ENCODE measurements at regions not wholly inside any gene's neighbourhood (a gene's known extent, or its start where the extent isn't known, plus 50 kb on each side); places are given as distances from the start of the nearest gene placed in this dataset.
A peak's percentile ranks its signal among the peaks of the same experiment; 100 is the strongest.

DNA sequence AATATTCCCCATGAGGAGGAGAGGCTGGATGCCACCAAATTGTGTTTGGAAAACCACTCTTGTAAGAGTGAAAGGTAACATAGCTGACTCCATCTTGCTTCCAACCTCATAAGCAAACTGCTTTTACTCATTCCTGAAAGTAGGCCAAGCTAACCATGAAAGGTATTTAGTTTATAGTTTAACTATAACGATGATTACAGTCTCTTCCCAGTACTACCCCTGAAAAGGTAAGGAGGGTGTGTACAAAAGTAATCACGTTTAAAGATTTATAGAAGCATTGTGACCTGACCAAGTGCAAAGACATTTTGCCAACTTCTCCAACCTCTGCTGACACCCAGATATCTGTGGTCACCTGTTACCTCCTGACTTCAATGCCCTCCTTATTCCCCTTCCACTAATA, 122.6 kb downstream of the CD8B2 start:
- peaks cover 8% of the 10 kb centered on the region for H3K9me3 Mint-ChIP-seq
- H3K4me1 Mint-ChIP-seq = no peaks in the 10 kb centered on the region
- H3K36me3 Mint-ChIP-seq = no peaks in the 10 kb centered on the region
- no peaks in the 10 kb centered on the region for H3K27me3 Mint-ChIP-seq
- H3K27ac Mint-ChIP-seq = no peak overlapping the region
- no peak overlapping the region for H3K4me3 Mint-ChIP-seq
- no peak for ATAC-seq

DNA sequence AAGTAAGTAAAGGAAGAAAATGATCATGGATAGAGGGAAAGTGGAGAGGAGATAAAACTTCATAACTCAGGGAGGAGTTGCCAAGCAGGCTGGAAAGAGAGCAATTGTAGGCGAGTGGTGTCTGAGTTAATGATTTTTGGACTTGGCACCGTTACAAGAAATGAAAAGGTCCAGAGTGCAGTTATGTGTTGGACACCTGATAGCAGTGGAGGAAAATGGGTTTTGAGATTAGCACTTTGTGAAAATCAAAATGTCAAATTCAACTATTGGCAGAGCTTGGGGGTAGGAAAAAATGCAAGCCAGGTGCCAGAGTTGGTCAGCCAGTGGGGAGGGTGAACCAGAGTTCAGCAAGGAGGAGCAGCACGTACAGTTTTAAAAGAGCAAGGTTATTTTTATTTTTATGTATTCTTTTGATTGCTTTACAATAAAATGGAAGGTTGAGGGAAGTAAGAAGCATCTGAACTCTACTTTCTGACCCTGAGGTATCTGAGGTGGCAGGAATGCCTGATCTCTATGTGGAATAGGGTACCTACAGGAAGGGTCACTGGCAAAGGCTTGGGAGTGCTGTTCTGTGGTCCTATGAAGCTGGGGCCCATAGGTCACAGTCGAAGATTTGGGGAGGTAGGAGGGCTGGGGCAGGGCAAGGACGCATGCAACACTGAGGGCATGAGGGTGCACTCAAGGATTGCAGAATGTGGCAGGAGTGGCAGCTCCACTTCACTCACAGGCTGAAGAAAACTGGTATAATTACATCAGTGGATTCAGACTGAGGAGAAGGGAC, 127.5 kb downstream of the CD8B2 start:
- Mint-ChIP-seq H3K4me1 (no peaks in the 10 kb centered on the region), H3K36me3 (no peaks in the 10 kb centered on the region), H3K4me3 (no peak overlapping the region), H3K27ac (no peak overlapping the region), H3K9me3 (peaks cover 6% of the 10 kb centered on the region), H3K27me3 (peaks cover 9% of the 10 kb centered on the region)
- peak; percentile 47 for ATAC-seq

DNA sequence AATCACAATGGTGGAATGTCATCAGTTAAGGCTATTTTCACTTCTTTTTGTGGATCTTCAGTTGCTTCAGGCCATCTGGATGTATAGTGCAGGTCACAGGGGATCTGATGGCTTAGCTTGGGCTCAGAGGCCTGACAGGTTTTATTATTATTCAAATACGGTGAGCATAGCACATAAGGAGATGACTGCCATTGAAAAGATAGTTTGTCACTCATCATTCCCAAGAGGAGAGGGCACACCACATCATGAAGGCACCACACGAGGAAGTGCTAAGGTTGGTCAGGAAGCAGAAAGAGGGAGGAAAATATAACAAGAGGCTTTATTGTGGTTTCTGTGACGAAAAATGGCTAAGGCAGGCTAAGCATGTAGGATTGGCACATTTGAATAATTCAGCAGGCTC, 131.4 kb downstream of the CD8B2 start:
- Mint-ChIP-seq H3K9me3 (peaks cover 4% of the 10 kb centered on the region), H3K4me1 (no peaks in the 10 kb centered on the region), H3K27me3 (peaks cover 9% of the 10 kb centered on the region), H3K27ac (no peak overlapping the region), H3K4me3 (no peak overlapping the region), H3K36me3 (no peaks in the 10 kb centered on the region)
- ATAC-seq = no peak

DNA sequence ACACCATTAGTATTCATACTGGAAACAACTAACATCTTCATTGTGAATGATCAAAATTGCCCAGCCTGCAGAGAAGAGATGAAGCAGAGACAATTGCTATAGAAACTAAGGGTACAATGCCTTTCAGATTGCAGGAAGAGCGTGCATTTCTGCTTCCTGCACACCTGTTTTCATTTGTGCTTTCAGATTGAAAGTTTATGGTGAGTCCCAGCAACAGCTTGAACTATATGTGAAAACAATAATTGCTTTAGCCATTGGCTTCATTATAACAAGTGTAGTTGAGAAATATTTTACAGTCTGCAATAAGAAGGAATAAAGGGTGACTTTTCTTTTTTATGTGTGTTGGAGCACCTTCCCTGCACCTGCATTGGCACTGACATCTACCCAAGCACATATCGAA, 136.3 kb downstream of the CD8B2 start:
- Mint-ChIP-seq H3K27ac (no peak overlapping the region), H3K4me1 (no peaks in the 10 kb centered on the region), H3K27me3 (peaks cover 10% of the 10 kb centered on the region), H3K4me3 (no peak overlapping the region), H3K36me3 (no peaks in the 10 kb centered on the region), H3K9me3 (peaks cover 3% of the 10 kb centered on the region)
- ATAC-seq = no peak

DNA sequence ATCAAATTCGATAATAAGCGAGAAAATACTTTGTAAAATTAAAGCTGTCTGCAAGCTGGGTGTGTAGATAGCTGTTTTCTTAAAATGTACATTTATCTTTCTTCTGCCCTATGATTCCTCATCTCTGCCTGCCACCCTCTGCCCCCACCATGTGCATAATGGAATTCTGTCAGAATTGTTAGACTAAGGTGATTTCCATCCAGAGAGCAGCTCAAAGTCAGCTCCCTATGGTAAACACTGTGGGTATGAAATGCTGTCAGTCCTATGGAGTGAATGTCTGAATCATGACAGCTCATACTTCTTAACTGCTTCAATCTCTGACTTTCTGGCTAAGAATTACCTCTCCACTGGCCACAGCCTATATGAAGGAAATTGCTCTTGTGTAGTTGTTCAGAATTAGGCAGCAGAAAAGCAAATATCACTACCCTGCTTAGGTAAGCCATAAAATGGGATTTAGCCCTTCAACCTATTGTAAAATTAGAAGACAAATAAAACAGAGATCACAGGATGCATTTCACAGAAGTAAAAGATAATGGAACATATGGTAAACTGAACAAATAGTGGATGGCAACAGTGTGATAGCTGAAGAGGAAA, 137.7 kb downstream of the CD8B2 start:
- peaks cover 10% of the 10 kb centered on the region for H3K27me3 Mint-ChIP-seq
- H3K4me3 Mint-ChIP-seq = no peak overlapping the region
- peaks cover 7% of the 10 kb centered on the region for H3K9me3 Mint-ChIP-seq
- no peaks in the 10 kb centered on the region for H3K36me3 Mint-ChIP-seq
- no peaks in the 10 kb centered on the region for H3K4me1 Mint-ChIP-seq
- ATAC-seq = no peak
- H3K27ac Mint-ChIP-seq = no peak overlapping the region

DNA sequence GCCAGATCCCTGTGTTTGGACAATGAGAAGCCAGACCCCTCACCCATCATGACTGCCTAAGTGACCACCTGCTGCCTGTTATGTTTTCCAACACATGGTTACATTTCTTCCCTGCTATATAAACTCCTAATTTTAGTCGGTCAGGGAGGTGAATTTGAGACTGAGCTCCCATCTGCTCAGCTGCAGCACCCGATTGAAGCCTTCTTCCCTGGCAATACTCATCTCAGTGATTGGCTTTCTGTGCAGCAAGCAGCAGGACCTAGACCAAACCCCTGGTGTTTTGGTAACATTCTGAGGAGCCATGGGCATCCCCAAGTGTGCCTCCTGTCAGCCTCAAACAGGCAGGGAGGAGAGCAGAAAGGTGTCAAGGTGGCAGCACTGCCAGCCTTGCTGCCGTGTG, 141.2 kb downstream of the CD8B2 start:
- H3K36me3 Mint-ChIP-seq = no peaks in the 10 kb centered on the region
- ATAC-seq = no peak
- H3K4me1 Mint-ChIP-seq = no peaks in the 10 kb centered on the region
- H3K4me3 Mint-ChIP-seq = no peak overlapping the region
- peaks cover 7% of the 10 kb centered on the region for H3K9me3 Mint-ChIP-seq
- H3K27ac Mint-ChIP-seq = no peak overlapping the region
- peaks cover 10% of the 10 kb centered on the region for H3K27me3 Mint-ChIP-seq

DNA sequence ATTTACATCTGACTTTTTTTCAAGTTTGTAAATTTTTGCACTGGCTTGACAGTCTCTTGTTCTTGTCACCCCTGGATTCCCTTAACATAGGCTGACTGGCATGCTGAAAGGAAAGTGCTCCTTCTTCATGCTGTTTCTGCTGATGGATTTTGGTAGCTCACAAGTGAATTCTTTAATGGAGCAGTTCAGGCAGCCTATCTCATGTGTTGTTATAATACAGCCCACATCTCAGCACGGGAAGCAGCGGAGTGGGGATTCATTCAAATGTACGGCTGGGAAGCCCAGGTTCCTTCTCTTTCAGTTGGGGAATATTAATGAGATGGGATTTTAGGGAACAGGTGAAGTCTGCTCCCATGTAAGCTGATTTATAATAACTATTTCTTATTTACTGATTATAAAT, 142.8 kb downstream of the CD8B2 start:
- Mint-ChIP-seq H3K4me3 (no peak overlapping the region), H3K4me1 (no peaks in the 10 kb centered on the region), H3K36me3 (no peaks in the 10 kb centered on the region), H3K27ac (no peak overlapping the region), H3K9me3 (peaks cover 7% of the 10 kb centered on the region), H3K27me3 (peaks cover 10% of the 10 kb centered on the region)
- ATAC-seq = no peak

DNA sequence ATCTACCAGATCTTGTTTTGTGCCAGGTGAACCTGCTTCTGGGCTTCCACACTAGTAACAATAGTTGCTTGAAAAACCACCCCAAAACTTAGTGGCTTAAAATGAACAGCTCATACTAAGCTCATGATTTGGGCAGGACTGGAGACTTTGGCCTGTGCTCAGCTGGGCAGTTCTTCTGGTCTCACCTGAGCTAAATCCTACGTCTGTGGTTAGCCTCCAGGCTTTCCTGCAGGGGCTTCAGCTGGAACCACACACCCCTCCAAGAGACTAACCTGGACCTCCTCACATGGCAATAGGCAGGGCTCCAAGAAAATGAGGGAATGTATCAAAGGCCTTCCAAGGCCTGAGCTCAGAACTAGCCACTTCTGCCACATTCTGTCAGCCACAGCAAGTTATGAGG, 144.1 kb downstream of the CD8B2 start:
- peaks cover 10% of the 10 kb centered on the region for H3K27me3 Mint-ChIP-seq
- ATAC-seq = no peak
- no peaks in the 10 kb centered on the region for H3K4me1 Mint-ChIP-seq
- H3K36me3 Mint-ChIP-seq = no peaks in the 10 kb centered on the region
- H3K4me3 Mint-ChIP-seq = no peak overlapping the region
- no peak overlapping the region for H3K27ac Mint-ChIP-seq
- peaks cover 7% of the 10 kb centered on the region for H3K9me3 Mint-ChIP-seq

DNA sequence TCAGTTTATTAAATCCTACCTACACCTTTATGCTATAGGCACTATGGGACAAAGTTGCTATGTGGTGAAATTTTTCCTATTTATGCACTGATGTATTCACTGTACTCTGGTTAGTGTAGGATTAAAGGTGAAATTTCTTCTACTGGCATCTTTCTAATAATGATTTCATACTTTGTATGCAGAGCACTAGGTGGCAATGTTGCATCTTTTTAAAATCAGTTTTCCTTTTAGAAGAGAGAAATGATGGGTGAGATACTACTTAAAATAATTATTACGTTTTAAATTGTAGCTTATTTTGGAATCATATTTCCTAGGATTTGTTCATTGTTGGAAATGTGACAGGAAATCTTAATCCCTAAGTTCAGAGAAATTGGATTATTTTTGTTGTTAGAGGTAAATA, 150.9 kb downstream of the CD8B2 start:
- H3K27ac Mint-ChIP-seq = no peak overlapping the region
- H3K4me1 Mint-ChIP-seq = no peaks in the 10 kb centered on the region
- H3K4me3 Mint-ChIP-seq = no peak overlapping the region
- ATAC-seq = no peak
- H3K9me3 Mint-ChIP-seq = no peaks in the 10 kb centered on the region
- H3K27me3 Mint-ChIP-seq = no peaks in the 10 kb centered on the region
- H3K36me3 Mint-ChIP-seq = no peaks in the 10 kb centered on the region

DNA sequence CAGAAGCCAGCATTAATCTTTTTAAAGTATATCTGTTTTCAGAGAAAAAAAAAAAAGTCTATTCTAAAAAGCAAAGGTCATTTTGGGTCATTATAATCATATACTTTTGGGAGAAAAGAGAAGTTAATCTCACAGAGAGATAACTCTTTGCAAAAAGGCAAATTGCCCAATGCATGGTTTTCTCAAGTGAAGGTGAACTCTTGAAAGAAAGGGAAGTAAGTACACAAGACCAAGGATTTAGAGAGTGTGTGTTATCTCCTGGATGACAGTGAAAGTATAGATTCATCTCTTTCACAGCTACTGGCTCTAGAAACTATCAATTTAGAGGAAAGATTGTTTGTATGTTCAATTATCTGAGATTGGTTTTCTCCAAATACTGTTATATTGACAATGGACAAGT, 151.4 kb downstream of the CD8B2 start:
- Mint-ChIP-seq H3K27ac (no peak overlapping the region), H3K4me1 (no peaks in the 10 kb centered on the region), H3K4me3 (no peak overlapping the region), H3K9me3 (no peaks in the 10 kb centered on the region), H3K36me3 (no peaks in the 10 kb centered on the region), H3K27me3 (no peaks in the 10 kb centered on the region)
- no peak for ATAC-seq

DNA sequence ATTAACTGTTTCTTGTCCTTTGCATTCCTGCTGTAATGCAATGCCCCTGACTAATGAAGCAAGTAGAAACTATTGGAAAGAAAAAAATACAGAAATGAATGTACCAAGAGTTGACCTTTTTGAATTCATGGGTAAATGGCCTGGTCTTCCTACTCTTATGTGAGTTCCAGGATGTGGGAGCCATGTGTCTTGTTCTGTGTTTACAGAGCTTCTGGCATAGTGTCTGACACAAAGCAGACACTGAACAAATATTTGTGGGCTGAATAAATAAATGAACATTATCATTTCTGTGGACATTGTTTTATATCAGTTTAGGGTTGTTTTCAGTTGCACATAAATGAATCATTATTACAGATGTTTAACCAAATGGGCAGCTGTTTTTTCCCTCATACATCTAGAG, 155.5 kb downstream of the CD8B2 start:
- Mint-ChIP-seq H3K9me3 (no peaks in the 10 kb centered on the region), H3K27me3 (no peaks in the 10 kb centered on the region), H3K36me3 (no peaks in the 10 kb centered on the region), H3K27ac (no peak overlapping the region), H3K4me1 (no peaks in the 10 kb centered on the region), H3K4me3 (no peak overlapping the region)
- no peak for ATAC-seq

DNA sequence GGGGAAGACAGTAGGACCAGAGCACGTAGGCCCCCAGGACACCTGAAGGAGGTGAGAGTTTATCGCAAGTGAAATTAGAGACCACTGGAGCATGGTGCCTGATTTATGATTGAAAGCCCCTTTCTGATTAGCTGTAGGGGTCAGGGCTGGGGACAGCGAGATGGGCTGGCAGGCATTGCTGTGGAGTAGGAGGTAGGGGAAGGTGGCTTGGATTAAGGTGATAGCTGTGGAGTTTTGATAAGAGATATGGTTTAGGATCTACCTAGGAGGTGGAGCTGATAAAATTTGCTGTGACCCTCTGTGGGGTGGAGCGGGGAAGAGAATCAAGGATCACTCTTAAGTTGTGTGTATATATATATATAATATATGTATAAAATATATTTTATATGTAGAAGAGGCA, 157.5 kb downstream of the CD8B2 start:
- H3K27ac Mint-ChIP-seq = no peak overlapping the region
- no peaks in the 10 kb centered on the region for H3K27me3 Mint-ChIP-seq
- H3K36me3 Mint-ChIP-seq = no peaks in the 10 kb centered on the region
- no peak overlapping the region for H3K4me3 Mint-ChIP-seq
- no peak for ATAC-seq
- H3K9me3 Mint-ChIP-seq = no peaks in the 10 kb centered on the region
- H3K4me1 Mint-ChIP-seq = no peaks in the 10 kb centered on the region

DNA sequence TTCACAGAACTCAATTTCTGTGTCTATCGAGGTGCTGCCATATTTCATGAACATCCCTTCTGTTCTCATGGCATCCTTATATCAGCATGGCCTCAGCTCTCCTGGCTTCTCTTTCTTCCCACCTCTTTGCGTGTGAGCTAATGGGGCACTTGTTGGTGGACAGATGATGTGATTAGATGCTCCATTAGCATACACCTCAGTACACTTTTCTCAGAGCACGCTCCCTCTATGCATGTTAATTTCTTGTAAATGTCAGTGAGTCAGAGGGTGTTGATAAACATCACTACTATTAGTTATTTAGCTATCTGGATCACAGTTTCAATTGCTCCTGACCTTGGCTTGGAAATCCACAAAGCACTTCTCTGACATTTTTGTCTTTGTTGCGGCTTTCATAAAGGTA, 159.4 kb downstream of the CD8B2 start:
- H3K4me1 Mint-ChIP-seq = no peaks in the 10 kb centered on the region
- no peaks in the 10 kb centered on the region for H3K36me3 Mint-ChIP-seq
- peaks cover 8% of the 10 kb centered on the region for H3K27me3 Mint-ChIP-seq
- H3K9me3 Mint-ChIP-seq = no peaks in the 10 kb centered on the region
- no peak for ATAC-seq
- no peak overlapping the region for H3K4me3 Mint-ChIP-seq
- no peak overlapping the region for H3K27ac Mint-ChIP-seq

DNA sequence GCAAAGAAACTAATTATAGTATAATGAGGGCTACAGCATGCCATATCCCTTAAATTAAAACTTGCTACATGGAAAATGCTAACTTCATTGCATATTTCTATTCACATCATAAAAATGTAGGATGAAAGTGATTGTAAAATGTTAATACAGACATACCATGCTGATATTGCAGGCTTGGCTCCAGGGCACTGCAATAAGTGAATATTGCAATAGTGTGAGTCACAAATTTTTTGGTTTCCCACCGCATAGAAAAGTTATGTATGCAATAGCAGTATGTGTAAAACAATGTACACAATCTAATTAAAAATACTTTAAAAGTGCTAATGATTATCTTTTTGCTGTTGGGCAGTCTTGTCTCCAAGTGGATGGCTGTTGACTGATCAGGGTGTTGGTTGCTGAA, 162.1 kb downstream of the CD8B2 start:
- H3K27me3 Mint-ChIP-seq = peaks cover 16% of the 10 kb centered on the region
- peaks cover 3% of the 10 kb centered on the region for H3K9me3 Mint-ChIP-seq
- H3K4me1 Mint-ChIP-seq = no peaks in the 10 kb centered on the region
- no peak for ATAC-seq
- H3K36me3 Mint-ChIP-seq = no peaks in the 10 kb centered on the region
- H3K4me3 Mint-ChIP-seq = no peak overlapping the region
- no peak overlapping the region for H3K27ac Mint-ChIP-seq

DNA sequence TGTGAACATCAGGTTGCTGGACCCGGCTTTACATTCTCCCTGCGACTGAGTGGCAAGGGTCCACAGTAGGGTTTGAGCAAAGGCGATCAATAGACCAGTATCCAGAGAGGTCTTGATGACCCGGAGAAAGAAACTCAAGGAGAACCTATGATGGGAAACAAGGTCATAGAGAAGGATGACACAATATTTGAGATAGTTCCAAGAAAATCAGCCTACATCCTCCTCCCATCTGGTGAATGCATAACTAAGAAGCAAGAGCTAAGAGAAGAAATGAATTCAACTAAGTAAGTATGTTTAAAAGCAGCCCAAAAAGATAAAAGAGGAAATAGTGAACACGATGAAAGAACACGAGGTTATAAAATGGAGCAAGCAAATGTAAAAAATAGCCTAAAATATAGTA, 166.3 kb downstream of the CD8B2 start:
- no peak for ATAC-seq
- H3K9me3 Mint-ChIP-seq = peaks cover 14% of the 10 kb centered on the region
- H3K4me3 Mint-ChIP-seq = no peak overlapping the region
- no peaks in the 10 kb centered on the region for H3K36me3 Mint-ChIP-seq
- peaks cover 16% of the 10 kb centered on the region for H3K27me3 Mint-ChIP-seq
- H3K4me1 Mint-ChIP-seq = no peaks in the 10 kb centered on the region
- no peak overlapping the region for H3K27ac Mint-ChIP-seq

DNA sequence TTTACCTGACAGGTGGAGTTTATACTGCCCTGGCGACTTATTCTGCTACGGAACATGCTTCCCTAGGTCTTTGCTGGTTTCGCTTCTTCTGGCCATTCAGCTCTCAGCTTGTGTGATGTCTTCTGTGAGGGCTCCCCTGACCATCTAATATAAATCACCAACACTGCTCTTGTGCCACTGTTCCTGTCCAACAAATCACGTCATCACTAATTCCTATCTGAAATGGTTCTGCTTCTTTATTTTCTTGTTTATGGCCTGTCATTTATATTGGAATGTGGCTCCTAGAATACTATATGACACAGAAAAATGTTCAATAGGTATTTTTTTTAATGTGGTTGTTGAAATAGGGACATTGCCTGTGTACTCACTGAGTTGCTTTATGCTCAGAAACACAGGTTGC, 171.5 kb downstream of the CD8B2 start:
- Mint-ChIP-seq H3K4me3 (no peak overlapping the region), H3K27ac (no peak overlapping the region), H3K9me3 (peaks cover 17% of the 10 kb centered on the region)

More for the DNA sequence above, 171.5 kb downstream of the CD8B2 start:
- H3K27me3 Mint-ChIP-seq = peaks cover 3% of the 10 kb centered on the region
- H3K36me3 Mint-ChIP-seq = no peaks in the 10 kb centered on the region
- H3K4me1 Mint-ChIP-seq = no peaks in the 10 kb centered on the region
- no peak for ATAC-seq
